Suprapubic skin (tissue), 3 donors: ENCODE measurements at regions not wholly inside any gene's neighbourhood (a gene's known extent, or its start where the extent isn't known, plus 50 kb on each side); places are given as distances from the start of the nearest gene placed in this dataset.

ENCODE experiments used
- POLR2A ChIP-seq, 2 donors: fragments of 450-650 bp; IDR thresholded peaks; one replicate each; pipeline ENCODE4 v1.6.1; 2017; ENCODE audit warnings: antibody characterized with exemption in 2 of 2, mild to moderate bottlenecking in 2 of 2, moderate library complexity in 2 of 2
- TF ChIP-seq, protein P1 (sequence below), 2 donors: fragments of 200-600 bp in 1 of 2; fragments of 450-650 bp in 1 of 2; sonication (generic) in 1 of 2; IDR thresholded peaks; one replicate each; pipeline ENCODE4 v1.5.1; 2016 to 2019; ENCODE audit warnings: antibody characterized with exemption in 2 of 2, mild to moderate bottlenecking in 1 of 2, moderate library complexity in 1 of 2

- TF ChIP-seq, protein P1, sequence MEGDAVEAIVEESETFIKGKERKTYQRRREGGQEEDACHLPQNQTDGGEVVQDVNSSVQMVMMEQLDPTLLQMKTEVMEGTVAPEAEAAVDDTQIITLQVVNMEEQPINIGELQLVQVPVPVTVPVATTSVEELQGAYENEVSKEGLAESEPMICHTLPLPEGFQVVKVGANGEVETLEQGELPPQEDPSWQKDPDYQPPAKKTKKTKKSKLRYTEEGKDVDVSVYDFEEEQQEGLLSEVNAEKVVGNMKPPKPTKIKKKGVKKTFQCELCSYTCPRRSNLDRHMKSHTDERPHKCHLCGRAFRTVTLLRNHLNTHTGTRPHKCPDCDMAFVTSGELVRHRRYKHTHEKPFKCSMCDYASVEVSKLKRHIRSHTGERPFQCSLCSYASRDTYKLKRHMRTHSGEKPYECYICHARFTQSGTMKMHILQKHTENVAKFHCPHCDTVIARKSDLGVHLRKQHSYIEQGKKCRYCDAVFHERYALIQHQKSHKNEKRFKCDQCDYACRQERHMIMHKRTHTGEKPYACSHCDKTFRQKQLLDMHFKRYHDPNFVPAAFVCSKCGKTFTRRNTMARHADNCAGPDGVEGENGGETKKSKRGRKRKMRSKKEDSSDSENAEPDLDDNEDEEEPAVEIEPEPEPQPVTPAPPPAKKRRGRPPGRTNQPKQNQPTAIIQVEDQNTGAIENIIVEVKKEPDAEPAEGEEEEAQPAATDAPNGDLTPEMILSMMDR (IDR thresholded peaks at IDR 0.05) = no peak
- TF ChIP-seq POLR2A (IDR thresholded peaks at IDR 0.05) = no peak
These were observed 167.1 kb downstream of the ADAMTS15 start for GRCh38 chr11:130615561-130615960.
